GM18520 (cell line): ENCODE measurements at regions not wholly inside any gene's neighbourhood (a gene's known extent, or its start where the extent isn't known, plus 50 kb on each side); places are given as distances from the start of the nearest gene placed in this dataset.
"Not testable (repeated sequence)": the region's sequence is repeated elsewhere in the genome, so short reads cannot be mapped to it uniquely, and the experiment has no call there.

Experiments used
- ATAC-seq: cut with Tn5 transposase; IDR thresholded peaks from one replicate; pipeline ENCODE4 v1.9.1; 2021; ENCODE audit not compliant: unreplicated experiment

DNA sequence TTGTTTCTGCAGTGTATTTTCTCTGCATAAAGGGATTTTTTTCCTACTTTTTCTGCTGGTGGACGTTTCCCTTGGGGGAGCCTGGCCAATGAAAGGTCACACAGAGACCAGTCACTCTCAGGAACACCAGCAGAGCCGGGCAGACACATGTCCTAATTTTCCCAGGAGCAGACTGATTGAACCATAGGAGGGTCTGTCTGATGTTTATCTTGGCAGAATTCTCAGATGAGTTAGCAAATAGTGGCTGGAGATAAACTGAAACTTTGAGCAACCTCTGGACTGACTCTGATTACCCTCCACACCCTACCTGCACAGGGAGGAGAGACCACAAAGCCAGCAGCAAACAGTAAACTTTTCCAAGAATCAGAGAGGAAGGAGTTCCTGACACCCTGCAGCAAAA is 90.0 kb upstream of the PLGLB2 start:
- ATAC-seq = not testable (repeated sequence)

DNA sequence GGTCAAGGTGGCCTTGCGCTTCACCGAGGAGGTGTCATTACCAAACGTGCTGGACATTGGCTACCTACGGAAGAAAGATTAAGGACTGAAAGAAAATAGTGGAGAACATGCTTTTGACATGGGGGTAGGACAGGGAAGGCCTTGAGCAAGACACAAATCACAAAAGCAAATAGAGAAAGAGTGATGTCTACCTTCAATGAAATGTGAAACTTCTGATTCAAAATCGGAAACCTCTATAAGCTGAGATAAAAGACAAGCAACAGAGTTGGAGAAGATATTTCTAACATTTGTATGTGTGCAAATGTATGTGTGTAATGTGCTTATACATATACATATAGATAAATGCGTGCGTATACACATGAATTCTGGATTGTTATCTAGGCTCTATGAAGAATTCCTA is 89.5 kb upstream of the PLGLB2 start:
- not testable (repeated sequence) for ATAC-seq

DNA sequence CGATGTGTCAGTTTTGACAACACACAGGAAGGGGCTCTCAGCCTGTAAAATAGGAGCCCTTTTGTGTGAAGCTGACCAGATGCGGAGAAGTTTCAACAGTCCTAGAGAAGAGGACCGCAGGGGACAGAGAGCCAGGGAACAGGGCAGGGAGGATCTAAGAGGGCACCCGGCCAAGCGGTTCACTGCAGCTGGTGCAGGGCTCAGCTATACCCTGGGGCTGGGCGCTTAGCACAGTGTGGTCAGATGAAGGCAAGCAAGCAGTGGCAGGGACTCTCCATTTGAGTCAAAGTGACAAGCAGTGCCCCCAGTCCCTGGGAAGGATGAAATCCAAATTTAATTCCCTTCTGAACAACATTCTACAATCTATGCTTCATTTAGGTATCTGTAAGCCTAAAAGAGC is 88.9 kb upstream of the PLGLB2 start:
- not testable (repeated sequence) for ATAC-seq

DNA sequence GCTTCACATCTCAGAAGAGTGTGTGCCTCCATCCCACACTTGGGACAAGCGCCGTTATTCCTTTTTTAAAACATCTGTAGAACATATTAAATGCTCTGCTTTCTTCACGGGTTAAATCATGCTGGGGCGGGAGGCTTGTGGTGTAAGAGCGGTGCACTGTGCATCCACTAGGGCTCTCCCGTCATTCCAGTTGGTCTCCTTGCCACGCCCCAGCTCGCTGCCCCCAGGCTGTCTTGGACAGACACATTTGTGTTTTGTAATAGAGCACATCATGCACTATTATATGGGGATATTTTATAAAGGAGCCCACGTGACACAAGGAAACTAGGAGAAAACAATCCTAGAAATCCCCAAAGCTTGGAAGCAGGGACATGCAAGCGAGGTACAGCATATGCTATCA is 87.7 kb upstream of the PLGLB2 start:
- ATAC-seq = not testable (repeated sequence)

DNA sequence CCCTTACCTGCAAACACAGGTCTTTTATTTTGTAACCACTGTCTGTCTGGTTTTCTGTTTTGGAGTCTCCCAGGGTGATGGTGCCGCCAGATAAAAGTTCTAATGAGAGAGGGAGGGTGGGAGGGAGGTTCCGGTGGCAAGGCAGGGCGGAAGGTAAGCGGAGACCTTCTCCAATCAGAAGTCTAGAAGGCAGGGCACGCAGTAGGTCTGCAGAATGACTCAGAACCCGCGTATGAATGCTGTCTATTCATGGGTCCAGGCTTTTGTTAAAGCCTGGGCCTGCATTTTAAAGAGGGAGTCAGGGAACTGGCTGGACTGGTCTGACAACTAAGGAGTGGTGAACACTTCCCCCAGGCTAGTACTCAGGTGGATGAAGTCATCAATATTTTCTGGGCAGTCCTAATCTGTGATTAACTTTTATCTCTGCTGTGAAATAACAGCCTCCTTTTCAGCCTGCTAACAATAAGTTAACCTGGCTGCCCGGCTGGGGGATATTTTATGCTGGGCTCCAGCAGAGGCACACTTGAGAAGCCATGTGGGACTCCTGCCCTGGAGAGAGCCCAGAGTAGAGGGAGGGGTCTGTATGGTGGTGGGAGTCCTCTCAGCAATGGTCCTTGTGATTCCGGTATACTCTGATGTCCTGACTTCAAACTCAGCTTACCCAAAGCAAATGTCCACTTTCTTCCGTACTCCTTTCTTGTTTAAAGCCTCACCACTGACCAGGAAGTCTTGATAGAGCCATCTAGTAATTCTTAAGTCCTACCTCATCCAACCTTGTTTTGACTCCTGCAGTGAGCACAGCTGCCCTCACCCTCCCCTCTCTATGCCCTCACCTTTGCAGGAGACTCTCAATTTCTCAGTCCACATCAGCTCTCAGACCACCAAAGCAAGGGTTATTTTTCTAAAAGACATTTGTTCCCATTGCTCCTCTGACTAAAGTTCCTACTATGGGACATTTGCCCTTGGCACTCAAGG is 85.3 kb upstream of the PLGLB2 start:
- not testable (repeated sequence) for ATAC-seq

DNA sequence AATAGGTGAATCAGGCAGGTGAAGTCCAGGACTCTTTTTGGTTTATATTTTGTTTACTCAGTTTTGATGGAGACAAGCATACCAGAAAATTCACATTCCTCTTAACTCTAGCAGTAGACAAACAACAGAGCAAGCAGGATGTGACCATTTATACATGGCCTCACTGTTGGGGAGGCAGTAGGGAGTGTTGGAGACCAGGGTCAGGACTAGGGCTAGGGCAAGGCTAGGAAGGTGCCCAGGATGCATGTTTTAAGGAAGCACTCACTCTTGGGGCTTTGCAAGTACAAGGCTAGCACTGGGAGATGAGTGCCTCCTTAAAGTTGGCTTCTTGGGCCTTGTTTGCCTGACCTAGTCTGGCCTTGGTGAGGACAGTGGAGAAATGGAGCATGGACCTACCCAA is 84.5 kb upstream of the PLGLB2 start:
- ATAC-seq = not testable (repeated sequence)

DNA sequence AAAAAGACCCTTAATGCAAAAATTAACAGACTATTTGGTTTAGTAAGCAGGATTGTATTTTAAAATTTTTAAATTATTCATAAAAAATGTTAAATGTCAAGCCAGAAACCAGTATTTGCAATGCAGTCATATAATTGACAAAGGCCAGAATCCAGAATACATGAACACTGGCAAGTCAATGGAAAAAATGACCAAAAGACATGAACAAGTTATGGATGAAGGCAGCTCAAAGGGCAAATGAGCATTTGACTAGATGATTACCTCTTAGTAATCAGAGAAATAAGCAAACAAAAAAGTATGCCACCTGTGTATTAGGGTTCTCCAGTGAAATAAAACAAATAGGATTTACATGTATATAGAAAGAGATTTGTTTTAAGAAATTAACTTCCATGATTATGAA is 80.9 kb upstream of the PLGLB2 start:
- ATAC-seq = not testable (repeated sequence)

DNA sequence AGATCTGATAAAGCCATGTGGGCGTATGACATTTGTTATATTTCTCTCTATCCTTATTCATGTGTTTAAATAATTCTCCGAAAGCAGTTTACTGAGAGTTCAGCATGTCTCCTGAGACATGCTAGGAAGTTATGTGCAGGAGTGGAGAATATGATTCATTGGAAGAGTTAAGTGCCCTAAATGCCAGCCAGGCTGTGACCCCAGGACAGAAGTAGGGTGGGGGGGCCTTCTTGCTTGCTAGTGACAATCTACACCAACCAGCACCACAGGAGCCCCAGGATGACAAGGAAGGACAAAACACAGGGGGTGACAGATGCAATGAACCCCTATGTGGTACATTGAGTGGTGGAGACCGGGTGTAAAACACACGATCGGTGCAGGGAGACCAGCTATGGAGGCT is 79.5 kb upstream of the PLGLB2 start:
- ATAC-seq = not testable (repeated sequence)

DNA sequence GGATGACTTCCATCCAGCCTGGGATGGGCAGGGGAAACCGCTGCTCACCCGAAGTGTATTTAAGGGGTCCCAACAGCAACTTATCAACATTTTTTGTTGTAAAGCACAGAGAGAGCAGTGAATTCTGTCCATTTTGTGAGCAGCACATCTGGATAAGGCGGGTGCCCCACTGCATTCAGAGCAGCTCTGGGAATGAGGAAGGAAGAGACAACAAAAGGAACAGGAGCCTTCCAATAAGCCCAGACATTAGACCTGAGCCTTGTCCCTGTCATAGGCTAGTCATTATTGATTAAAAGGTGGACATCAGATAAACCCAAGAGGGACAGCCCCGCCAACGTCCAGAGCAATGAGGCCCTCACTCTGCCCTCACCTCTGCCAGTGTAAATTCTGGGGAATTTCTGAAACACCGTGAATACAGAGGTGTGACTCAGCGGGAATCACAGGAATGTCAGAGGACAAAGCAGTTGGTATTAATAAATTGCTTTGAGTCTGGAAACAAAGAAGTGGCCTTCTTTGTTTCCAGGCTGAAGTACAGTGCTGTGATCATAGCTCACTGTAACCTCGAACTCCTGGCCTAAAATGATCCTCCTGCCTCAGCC is 78.2 kb upstream of the PLGLB2 start:
- ATAC-seq = not testable (repeated sequence)

DNA sequence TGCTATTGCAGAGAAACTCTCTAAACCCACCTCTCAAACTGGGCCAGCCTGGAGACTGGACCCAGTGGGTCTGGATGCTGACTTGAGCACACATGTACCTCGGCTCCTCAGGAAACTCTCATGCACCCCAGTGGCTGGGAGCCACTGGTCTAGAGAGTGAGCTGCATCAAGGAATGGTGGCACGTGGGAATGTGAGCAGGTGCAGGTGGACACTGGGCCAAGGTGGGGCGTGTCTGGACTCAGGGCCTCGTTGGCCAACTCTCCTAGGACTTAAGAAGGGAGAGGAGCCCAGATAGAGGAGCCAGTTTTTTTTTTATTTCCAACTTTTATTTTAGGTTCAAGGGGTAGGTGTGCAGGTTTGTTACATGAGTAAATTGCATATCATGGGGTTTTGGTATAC is 75.5 kb upstream of the PLGLB2 start:
- ATAC-seq = not testable (repeated sequence)

DNA sequence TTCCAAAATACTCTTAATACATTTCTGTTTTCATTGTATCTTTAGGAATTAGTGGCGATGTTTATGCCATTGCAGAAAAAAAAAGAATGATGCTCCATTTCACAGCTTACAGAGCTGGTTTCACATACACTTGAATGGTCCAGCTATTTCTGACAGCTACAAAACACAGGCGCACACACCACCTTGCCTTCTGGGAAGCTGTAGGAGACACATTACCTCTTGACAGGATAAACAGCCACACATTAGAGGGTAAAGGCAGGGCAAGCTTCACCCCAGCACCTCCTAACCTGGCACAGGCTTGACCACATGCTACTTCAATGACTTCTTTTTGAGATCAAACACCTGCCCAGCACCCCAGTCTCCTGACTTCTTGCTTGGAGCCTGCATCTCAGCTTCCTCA is 73.2 kb upstream of the PLGLB2 start:
- ATAC-seq = not testable (repeated sequence)

DNA sequence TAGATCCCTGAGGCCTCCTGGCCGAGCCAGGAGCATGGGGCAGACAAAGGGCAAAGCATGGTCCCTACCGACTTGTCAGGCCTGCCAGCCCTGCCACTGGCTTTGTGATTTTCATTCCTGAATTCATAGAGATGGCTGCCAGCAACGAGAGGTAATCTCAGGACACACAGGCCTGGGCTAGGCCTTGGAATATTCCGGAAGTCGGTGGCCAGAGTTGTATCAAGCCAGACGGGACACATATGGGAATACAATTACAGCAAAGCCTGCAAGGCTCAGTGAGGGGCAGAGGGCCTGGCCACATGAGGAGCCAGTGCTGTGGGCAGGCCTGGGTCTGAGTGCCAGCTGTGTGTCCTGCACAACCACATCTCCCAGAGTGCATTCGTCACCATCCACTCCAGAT is 72.4 kb upstream of the PLGLB2 start:
- not testable (repeated sequence) for ATAC-seq

DNA sequence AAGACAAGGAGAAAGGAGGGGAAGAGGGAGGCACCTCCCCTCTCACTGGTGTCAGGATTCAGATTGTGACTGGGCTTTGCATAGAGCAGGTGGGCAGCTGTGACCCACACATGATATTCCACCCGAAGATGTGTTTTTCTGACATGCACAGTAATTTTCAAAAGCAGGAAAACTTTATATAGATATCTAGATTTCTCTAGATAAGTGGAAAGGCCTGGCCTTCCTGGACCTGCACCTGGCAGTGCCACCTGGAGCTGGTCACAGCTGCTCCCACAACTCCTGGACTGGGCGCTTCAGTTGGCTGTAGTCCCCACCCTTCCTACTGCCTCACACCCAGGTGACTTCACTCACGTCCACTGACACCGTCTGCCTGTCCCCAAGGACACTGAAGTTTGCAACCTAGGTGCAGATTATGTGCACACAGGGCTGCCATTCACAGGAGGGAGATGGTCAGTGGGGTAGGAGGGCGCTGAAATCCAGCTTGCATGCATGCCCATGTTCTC is 70.4 kb upstream of the PLGLB2 start:
- not testable (repeated sequence) for ATAC-seq

DNA sequence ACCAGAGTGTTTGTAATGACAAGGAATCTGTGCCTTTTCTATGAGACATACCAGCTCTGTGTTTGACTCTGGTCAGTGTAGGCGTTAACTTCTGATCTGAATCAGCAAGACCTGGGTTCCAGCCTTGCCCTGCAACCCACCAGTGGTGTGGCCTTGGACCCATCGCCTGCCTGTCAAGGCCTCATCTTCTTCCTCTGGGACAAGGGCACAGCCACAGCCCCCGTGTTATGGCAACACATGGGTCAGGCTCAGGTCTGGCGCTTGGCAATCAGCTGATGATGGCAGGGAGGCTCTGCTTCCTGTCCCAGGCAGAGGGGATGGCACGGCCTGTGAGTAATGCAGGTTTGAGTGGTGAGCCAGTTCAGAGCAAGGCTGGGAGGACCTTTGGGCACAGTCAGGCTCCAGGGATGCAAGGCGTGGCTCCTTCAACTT is 69.1 kb upstream of the PLGLB2 start:
- not testable (repeated sequence) for ATAC-seq

DNA sequence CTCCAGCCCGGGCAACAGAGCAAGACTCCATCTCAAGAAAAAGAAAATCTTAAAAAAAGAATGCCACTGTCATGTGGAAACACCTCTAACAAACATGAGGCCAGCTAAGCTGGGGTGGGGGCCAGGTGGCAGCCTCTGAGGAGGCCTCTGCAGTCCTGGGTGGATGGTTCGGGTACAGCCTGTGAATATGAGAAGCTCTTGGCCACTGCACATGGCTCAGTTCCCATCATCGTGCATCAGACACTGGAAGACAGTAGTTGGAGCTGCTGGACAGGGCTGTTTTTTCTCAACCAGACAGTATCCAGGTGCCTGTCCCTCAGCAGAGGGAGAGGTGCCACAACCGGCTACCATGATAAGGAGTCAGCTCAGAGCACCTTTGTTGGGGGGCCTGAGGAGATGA is 67.9 kb upstream of the PLGLB2 start:
- not testable (repeated sequence) for ATAC-seq

DNA sequence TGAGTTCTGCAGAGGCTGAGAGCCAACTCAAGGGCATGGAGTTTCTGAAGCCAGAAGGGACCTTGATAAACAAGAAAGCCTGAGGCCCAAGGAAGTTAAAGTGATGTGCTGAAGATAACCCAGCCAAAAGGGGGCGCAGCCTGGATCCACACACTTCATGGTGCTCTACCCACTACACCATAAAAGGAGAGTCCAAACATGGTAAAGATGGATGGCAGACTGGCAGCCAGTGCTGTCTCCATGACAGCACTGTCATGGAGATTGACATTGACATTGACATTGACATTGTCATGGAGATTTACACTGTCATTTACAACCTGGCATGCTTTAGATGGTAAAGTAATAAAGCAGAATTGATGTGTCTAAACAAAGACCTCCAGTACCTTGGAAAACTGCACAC is 67.2 kb upstream of the PLGLB2 start:
- ATAC-seq = not testable (repeated sequence)

DNA sequence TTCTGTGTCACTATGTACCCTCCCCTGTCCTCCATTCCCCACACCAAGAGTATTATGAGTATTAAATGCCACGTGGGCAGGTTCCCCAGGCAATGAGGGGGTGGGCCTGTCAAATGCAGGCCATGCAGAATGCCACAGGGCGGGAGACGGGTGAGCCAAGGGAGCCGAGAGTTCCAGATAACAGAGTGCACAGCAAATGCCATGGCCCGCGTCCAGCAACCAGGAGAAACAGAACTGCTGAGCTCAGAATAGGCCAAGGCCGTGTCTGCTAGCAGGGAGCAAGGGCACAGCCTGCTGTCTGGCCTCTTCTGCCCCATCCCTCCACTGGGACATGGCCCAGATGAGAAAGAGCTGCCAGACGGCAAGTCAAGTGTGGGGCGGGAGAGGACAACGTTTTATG is 64.4 kb upstream of the PLGLB2 start:
- ATAC-seq = not testable (repeated sequence)

DNA sequence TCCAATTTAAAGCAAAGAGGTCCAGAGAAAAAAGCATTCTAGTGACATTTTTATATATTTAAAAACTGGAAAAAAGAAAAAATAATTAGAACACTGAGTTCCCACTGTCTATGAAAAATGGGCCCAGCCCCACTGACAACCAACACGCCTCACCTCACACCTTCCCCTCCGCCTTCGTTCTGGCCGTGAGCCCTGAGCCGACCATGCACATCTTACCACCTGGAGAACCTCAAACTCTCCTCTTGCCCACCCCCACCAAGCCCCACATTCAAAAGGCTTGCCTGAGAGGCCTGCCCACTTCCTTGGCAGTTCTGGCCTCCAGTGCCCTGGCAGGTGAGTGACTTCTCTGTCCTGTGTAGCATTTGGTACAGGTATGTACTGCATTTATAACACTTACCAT is 63.9 kb upstream of the PLGLB2 start:
- not testable (repeated sequence) for ATAC-seq

DNA sequence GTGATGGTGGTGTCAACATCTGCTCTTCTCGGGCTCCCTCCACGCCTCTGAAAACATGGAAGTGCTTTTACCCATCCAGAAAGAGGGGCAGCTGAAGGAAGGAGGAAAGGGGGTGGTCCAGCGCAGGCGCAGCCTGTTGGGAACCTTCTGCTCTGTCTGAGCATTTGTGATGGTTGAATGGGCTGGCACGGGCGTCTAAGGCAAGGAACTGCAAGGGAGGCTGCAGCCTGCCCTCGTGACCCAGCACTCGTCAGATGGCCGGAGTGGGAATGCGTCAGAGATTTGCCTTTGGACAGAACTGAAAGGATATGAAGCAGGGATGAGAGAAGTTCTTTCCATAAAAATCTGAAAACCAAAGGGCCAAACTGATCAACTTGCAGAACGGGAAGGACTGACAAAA is 62.3 kb upstream of the PLGLB2 start:
- ATAC-seq = not testable (repeated sequence)

DNA sequence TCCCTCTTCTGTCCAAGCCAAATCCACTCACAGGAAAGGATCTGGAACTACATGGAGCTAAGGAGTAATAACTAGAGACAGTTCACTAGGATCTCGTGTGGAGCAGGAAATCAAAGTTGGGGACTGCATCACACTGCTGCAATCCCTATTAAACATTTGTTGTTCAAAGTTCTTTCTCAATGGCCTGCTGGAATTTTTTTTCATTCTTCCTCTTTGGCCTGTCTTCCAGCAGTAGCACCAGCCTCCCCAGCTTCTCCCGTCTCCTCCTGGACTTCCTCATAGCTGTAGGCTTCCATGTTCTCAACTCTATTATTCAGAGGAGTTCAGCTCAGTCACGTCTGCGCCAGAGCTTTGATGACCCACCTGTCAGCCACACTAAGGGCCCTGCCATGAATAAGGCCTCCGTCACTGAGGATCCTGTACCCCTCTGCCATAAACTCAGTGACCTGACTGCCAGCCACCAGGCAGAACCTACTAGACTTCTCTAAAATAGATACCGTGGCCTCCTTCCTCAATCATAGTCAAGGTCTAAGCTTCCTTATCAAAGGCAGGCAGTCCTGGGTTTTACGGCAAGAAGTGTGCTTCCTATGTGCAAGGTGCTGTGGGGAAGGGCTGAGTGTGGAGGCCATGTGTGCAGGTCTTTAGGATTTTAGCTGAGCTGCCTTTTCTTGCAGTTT is 60.9 kb upstream of the PLGLB2 start:
- not testable (repeated sequence) for ATAC-seq

DNA sequence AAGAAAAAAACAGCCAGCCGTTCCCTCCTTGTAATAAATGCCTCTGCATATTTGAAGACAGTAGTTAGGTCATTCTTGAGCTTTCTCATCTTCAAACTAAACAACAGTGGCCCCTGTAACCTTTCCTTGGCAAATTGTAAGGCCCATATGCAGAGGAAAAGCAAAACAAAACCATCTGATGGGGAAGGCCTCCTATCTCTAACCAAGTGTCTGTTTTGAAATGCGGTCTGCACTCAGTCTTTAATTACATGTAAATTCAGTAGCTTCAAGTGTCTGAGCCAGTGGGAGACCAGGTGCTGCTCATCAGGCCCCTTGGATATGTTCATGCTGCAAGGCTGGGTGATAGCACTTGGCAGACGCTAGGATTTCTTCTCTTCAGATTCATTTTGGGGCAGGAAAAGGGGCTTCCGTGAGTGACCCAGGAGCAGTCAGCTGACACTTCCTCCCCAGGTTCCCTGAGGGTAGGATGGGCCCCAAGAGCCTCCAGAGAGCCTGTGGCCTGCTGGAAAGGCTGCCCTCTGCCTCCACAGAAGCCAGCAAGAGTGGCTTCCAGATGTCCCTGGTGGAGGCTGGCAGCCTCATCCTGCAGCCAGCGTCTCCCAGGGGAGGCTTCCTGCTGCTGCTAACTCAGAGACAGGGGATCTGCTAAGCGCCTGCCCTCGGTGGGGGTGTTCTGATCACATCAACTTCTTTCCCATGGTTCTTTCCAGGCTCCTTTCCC is 60.2 kb upstream of the PLGLB2 start:
- ATAC-seq = not testable (repeated sequence)
